ENCODE measurements at regions not wholly inside any gene's neighbourhood (a gene's known extent, or its start where the extent isn't known, plus 50 kb on each side); places are given as distances from the start of the nearest gene placed in this dataset.

- no peak for DNase-seq (ENCODE audit: low read depth, low spot score)
These were observed 108.9 kb upstream of the PROK2 start for GRCh38 chr3:71893702-71894479.

DNA sequence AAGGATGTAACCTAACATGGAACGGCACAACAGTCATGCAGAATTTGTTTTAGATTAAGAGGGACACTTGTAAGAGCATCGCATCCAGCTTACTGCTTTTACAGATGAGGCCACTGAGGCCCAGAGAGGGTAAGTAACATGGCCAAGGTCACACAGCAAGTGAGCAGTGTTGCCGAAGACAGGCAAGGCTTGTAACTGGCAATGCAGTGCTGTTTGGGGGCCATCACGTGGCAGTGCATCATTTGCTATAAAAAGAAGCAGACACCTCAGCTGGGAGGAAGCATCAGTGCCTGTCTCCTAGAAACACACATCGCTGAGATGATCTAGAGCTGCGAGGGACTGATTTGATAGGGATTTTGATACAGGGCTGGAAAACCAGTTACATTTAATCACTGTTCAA, 108.2 kb upstream of the PROK2 start:
- no peak for DNase-seq (ENCODE audit: low read depth, low spot score)

GRCh38 chr3:71891483-71891882, 106.5 kb upstream of the PROK2 start:
- DNase-seq (ENCODE audit: low read depth, low spot score), result no peak

DNA sequence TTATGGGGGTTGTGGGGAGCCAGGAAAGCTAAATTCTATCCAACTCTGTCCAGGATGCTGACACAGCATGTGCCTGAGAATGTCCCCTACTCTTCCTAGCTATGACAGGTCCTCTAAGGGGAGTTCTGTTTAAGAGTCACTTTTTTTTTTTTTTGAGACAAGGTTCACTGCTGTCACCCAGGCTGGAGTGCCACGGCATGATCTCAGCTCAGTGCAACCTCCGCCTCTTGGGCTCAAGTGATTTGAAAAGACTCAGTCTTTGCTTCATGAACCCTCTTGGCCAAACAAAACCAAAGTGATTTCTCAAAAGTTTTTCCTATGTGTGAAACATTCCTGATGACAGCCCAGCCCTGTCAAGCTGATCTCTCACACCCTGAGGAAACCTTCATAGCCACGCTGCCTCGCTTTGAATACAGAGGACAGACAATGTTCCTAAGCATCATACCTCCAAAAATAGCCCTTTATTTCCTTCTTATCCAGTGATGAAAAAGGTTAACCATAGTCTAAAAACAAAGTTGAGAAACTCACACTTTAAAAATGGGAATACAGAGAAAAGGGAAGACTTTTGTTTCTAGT, 105.5 kb upstream of the PROK2 start:
- DNase-seq (ENCODE audit: low read depth, low spot score), result no peak

DNA sequence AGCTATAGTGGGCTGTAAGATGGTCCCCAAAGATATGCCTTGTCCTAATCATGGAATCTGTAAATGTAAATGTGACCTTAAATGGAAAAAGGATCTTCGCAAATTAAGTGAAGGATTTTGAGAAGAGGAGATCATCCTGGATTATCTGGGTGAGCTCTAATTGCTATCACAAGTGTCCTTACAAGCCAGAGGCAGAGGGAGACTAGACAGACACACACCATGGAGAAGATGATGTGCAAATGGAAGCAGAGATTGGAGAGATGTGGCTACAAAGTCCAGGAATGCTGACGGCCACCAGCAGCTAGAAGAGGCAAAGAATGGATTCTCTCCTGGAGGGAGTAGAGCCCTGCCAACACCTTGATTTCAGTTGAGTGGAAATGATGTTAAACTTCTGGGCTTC, 102.3 kb upstream of the PROK2 start:
- DNase-seq (ENCODE audit: low read depth, low spot score), result no peak

- DNase-seq (ENCODE audit: low read depth, low spot score), result no peak
These were observed 100.1 kb upstream of the PROK2 start for GRCh38 chr3:71885006-71885405.

GRCh38 chr3:71881732-71882131, 96.8 kb upstream of the PROK2 start:
- no peak for DNase-seq (ENCODE audit: low read depth, low spot score)

GRCh38 chr3:71881041-71881440, 96.1 kb upstream of the PROK2 start:
- DNase-seq (ENCODE audit: low read depth, low spot score), result no peak

DNA sequence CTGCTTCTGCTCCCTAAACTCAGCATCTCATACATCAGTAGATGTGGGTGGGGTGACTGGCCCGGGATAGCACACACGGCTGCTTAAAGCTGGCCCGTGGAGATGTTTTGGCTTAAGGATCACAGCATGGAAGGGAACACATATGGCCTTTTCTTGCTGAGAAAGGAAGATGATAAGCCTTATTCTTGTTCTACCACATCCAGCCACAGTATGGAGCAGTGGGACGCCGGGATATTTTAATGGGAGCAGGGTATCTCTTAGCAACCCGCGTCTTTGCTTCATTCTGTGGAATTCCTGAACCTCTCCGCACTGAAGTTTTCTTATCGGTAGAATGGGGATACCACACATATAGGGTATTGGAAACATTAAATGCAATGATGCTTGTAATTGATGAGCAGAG, 94.1 kb upstream of the PROK2 start:
- no peak for DNase-seq (ENCODE audit: low read depth, low spot score)

DNA sequence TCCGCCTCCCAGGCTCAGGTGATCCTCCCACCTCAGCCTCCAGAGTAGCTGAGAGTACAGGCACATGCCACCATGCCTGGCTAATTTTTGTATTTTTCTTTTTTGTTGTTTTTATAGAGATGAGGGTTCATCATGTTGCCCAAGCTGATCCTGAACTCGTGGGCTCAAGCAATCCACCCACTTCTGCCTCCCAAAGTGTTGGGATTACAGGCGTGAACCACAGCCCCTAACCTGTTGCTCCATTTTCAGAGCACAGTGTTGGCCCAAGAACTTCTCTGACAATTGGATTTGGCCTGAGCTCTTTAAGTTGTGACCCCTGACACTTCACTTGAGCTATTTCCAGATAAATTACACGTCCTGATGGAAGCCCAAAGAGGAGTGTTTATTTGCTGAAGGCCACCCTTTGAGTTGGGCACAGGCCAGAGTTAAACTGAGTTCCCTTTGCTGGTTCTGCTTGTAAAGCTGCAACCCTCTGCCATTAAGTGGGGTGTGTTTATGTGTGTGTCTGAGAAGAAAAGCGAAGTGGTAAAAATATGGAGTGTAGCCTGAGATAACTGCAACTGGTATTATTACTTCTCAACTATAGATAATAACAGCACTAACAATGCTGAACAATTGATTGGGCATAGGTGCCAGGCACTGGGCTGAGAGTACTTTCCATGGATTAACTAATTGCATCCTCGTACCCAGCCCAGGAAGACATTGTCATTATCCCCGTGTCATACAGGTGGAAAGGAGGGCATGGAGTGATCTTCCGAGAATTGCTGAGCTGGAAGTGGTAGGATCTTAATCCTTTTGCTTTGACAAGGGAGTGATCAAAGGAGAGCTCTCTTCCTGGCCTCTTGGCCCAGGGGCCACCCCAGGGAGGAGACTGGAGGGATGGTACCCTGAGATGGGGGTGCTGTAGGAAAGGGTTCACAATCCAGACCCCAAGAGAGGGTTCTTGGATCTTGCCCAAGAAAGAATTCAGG, 91.5 kb upstream of the PROK2 start:
- DNase-seq (ENCODE audit: low read depth, low spot score), result no peak

GRCh38 chr3:71875461-71875947, 90.6 kb upstream of the PROK2 start:
- peak; percentile 72 for DNase-seq (ENCODE audit: low read depth, low spot score)

DNA sequence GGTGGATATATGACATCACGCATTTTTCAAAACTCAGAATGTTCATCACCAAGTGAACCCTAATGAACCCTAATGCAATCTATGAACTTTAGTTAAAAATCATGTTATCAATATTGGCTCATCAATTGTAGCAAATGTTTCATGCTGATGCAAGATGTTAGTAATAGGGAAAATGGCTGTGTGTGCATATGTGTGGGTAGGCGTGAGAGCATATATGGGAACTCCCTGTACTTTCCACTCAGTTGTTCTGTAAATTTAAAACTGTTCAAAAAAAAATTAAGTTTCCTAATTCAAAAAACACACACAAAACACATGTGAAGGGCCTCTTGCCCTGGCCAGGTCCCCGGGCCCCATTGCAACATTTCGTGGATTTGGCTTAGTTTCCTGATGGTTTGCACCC, 89.7 kb upstream of the PROK2 start:
- DNase-seq (ENCODE audit: low read depth, low spot score), result no peak

DNA sequence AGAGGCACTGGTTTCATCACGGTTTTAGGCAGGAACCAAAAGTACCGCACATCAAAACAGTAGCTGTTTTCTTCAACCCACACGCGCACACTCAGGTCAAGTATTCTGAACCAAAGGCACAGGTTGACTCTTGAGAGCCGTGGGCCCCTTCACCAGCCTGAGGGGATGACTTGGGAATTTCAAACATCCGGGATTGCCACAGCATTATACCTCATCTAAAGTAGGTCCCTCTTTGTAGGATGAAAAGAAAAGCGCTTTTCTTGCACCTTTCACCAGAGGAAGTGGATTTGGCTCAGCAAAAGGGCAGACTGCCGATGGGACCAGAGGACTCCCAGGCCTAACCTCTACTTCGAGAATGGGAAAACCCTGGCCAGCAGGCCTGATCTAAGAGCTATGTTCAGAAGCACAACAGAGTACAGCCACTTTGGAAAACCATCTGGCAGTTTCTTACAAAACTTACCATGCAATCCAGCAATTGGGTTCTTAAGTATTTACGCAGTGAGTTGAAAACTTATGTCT, 88.2 kb upstream of the PROK2 start:
- DNase-seq (ENCODE audit: low read depth, low spot score), result no peak

DNA sequence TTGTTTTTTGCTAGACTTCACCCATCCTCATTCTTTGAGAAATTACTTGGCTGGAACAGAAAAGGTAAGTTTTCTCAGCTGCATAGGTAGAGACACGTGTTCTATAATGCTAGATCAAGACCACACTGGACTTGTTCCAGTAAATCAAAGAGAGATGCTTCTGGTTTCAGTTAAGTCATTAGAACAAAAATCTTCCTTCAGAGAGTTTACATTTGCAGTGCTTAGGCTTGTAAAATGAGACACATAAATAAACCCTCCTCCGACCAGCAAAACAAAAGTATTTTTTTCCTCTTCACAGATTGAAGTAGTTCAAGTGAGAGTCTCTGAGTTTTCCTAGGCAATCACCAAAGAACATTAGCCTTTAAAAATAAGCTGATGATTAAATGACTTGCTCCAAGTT, 87.3 kb upstream of the PROK2 start:
- no peak for DNase-seq (ENCODE audit: low read depth, low spot score)

DNA sequence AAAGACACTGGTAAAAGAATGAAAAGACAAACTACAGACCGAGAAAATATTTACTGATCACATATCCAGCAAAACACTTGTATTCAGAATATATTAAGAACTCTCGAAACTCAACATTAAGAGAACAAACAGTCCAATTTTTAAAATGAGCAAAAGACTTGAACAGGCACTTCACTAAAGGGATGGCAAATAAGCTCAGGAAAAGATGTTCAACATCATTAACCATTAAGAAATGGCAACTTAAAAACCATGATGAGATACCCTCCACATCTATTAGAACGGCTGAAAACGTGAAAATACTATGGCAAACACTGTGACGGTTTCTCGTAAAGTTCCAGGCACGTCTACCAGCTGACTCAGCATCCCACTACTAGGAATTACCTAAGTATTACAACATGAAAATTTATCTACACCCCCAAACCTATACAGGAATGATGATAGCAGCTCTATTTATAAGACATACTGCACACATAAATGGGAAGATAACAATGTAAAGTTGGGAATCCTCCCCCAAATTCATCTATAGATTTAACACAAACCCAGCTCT, 86.1 kb upstream of the PROK2 start:
- no peak for DNase-seq (ENCODE audit: low read depth, low spot score)

GRCh38 chr3:71868876-71869275, 83.9 kb upstream of the PROK2 start:
- no peak for DNase-seq (ENCODE audit: low read depth, low spot score)

GRCh38 chr3:71865727-71866126, 80.8 kb upstream of the PROK2 start:
- DNase-seq (ENCODE audit: low read depth, low spot score), result no peak

DNA sequence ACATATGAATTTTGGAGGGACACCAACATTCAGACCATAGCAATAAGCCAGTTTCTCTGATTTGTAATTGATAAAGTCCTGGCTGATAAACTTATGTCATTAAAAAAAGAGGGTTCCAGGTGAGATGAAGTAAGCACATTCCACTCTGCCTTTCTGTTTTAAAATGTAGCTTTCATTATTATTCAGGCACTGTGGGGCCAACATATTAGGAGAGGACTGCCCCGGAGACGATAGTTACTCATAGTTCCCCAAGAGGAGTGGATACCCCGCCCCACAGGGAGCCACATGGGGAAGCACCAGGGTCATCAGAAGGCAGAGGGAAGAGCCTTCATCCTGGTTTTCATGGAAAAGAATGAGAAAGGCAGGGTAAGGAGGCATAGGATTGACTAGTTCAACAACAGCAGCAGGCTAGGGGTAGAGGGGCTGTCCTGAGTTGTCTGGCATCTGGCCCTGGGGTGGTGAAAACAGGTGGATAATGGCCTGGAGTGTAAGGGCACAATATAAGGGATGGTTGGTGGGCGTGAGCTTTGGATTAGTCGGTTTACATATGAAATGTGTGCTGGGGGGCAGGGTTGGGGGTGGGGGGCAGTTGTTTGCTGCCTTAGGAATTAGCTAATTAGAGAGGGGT, 78.7 kb upstream of the PROK2 start:
- DNase-seq (ENCODE audit: low read depth, low spot score), result no peak

DNA sequence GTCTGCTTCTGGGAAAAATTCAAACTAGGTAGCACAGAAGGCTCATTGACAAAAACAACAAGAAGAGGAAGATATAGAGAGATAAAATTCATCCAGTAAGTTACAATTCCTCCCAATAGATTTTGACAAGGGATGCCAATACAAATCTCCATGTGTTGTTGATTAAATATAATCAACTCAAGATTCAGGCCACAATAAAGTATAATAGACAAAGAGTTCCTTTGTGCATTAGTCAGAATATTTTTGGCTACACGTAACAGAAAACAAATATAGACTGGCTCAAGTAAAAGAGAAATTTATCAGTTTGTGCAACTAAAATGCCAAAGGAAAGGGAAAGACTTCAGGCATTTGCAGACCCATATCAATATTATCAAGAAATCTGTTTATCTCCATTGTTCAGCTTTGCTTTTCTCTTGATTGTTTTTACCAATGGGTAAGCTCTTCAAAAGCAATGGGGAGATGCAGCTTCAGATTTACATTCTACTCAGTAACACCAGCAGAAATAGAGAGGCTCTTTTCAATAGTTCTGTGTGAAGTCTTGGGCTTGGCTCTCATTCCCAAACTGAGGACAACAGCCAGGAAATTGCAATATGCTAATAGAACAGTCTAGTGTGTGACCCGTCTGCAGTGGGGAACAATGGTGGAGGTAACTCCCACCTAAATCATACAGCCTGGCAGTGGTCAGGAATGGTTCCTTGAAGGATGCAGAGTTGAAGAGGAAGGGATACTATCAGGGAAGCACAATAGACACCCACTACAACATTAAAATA, 77.6 kb upstream of the PROK2 start:
- no peak for DNase-seq (ENCODE audit: low read depth, low spot score)

- no peak for DNase-seq (ENCODE audit: low read depth, low spot score)
These were observed 74.2 kb upstream of the PROK2 start for GRCh38 chr3:71859123-71859519.
